ENCODE measurements at regions not wholly inside any gene's neighbourhood (a gene's known extent, or its start where the extent isn't known, plus 50 kb on each side); places are given as distances from the start of the nearest gene placed in this dataset.

DNA sequence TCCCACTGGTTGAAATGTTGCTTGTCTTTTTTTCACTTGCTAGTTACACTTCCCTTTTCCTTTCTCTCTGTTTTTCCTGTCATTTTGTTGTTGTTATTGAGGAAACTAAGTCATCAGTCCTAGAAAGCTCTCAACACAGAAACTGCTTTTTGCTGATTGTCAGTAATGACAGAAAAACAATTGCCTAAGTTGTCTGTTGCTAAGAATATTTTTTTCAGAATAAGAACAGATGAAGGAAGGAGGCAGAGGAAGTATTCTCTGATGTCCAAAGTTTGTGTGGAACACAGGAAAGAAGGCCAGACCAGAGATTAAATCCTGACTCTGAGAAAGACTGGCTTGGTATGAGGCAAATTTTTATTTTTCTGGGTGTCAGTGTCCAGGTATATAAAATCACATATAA, 163.3 kb downstream of the CASP12 start:
- H3K4me2 ChIP-seq (ENCODE audit: insufficient read depth in 1 of 2, low read depth in 2 of 2, low read length in 2 of 2) = no peak overlapping the region
- no peaks in the 10 kb centered on the region for H4K20me1 ChIP-seq (replicated peaks in 1 of 2; ENCODE audit: control insufficient read depth in 1 of 2, insufficient read depth in 2 of 2, low read length in 2 of 2)
- no peaks in the 10 kb centered on the region for H3K79me1 ChIP-seq (ENCODE audit: low read depth, low read length)
- FAIRE-seq (no peak), DNase-seq (ENCODE audit: low read depth in 1 of 2, low spot score in 2 of 2) (no peak)
- H3K23ac ChIP-seq (ENCODE audit: insufficient read length) = no peak overlapping the region
- H3K4me3 ChIP-seq (ENCODE audit: extremely low read depth in 1 of 4, insufficient read depth in 2 of 4, low read depth in 3 of 4, low read length in 4 of 4) = no peak overlapping the region
- no peak overlapping the region for H3K4ac ChIP-seq (replicated peaks; ENCODE audit: insufficient read length, low read depth, low read length)
- H3K9ac ChIP-seq (replicated peaks in 1 of 4; ENCODE audit: extremely low read depth in 1 of 4, low read depth in 3 of 4, low read length in 3 of 4) = no peak overlapping the region
- no peaks in the 10 kb centered on the region for H3K23me2 ChIP-seq (ENCODE audit: low read depth, low read length)
- H2BK15ac ChIP-seq (ENCODE audit: low read length) = no peak overlapping the region
- no peak overlapping the region for H3K14ac ChIP-seq (ENCODE audit: insufficient read length)
- H2AFZ ChIP-seq (ENCODE audit: low read length) = no peak overlapping the region
- H4K5ac ChIP-seq (ENCODE audit: insufficient read length, low read depth, low read length) = no peak overlapping the region
- H2BK5ac ChIP-seq (ENCODE audit: low read depth, low read length) = no peak overlapping the region
- H4K8ac ChIP-seq (ENCODE audit: extremely low read depth, insufficient read depth, low read length) = no peak overlapping the region
- no peak overlapping the region for H2AK5ac ChIP-seq (ENCODE audit: low read depth, low read length)
- H3K9me3 ChIP-seq (ENCODE audit: insufficient read depth in 2 of 2, low read depth in 1 of 2, low read length in 1 of 2) = no peaks in the 10 kb centered on the region
- H2BK20ac ChIP-seq (ENCODE audit: low read length) = no peak overlapping the region
- H3K56ac ChIP-seq (replicated peaks; ENCODE audit: insufficient read length, low read depth, low read length) = no peak overlapping the region
- no peak overlapping the region for H3K18ac ChIP-seq (ENCODE audit: extremely low read depth, low read length)
- TF ChIP-seq CHD1 (IDR thresholded peaks at IDR 0.05; ENCODE audit: low read depth, low read length) = no peak
- no peak for TF ChIP-seq TEAD4 (IDR thresholded peaks at IDR 0.05; ENCODE audit: low read depth, low read length)
- TF ChIP-seq CBX5 (IDR thresholded peaks at IDR 0.05; ENCODE audit: low read depth, low read length) = no peak
- TF ChIP-seq POLR2AphosphoS5 (IDR thresholded peaks at IDR 0.05; ENCODE audit: low read depth, low read length) = no peak
- TF ChIP-seq SAP30 (IDR thresholded peaks at IDR 0.05; ENCODE audit: insufficient read depth, insufficient replicate concordance, low read length) = no peak
- TF ChIP-seq, protein P1, sequence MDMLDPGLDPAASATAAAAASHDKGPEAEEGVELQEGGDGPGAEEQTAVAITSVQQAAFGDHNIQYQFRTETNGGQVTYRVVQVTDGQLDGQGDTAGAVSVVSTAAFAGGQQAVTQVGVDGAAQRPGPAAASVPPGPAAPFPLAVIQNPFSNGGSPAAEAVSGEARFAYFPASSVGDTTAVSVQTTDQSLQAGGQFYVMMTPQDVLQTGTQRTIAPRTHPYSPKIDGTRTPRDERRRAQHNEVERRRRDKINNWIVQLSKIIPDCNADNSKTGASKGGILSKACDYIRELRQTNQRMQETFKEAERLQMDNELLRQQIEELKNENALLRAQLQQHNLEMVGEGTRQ (IDR thresholded peaks at IDR 0.05; ENCODE audit: low read length) = no peak
- TF ChIP-seq BACH1 (IDR thresholded peaks at IDR 0.05; ENCODE audit: low read length) = no peak
- no peak for TF ChIP-seq GABPA (IDR thresholded peaks at IDR 0.05; ENCODE audit: borderline replicate concordance, insufficient read depth, low read length)
- no peak for TF ChIP-seq CEBPB (IDR thresholded peaks at IDR 0.05; ENCODE audit: low read depth, low read length)
- no peak for TF ChIP-seq RBBP5 (IDR thresholded peaks at IDR 0.05; ENCODE audit: borderline replicate concordance, low read depth, low read length)
- no peak for TF ChIP-seq RNF2 (IDR thresholded peaks at IDR 0.05; ENCODE audit: borderline replicate concordance, low read depth, low read length, missing control alignments, poor library complexity, severe bottlenecking)
- TF ChIP-seq NANOG (IDR thresholded peaks at IDR 0.05; ENCODE audit: insufficient read depth, low read depth, low read length, poor library complexity, severe bottlenecking) = no peak
- TF ChIP-seq, protein P2, sequence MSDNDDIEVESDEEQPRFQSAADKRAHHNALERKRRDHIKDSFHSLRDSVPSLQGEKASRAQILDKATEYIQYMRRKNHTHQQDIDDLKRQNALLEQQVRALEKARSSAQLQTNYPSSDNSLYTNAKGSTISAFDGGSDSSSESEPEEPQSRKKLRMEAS (IDR thresholded peaks at IDR 0.05) = no peak
- TF ChIP-seq JUN (IDR thresholded peaks at IDR 0.05; ENCODE audit: low read depth, low read length) = no peak
- POLR2A ChIA-PET (ENCODE audit: partially characterized antibody) = no interaction called here
- no peaks in the 10 kb centered on the region for H3K27me3 ChIP-seq (replicated peaks in 1 of 4; ENCODE audit: control insufficient read depth in 3 of 4, extremely low read depth in 1 of 4, insufficient read depth in 3 of 4, low read length in 3 of 4)
- H4K91ac ChIP-seq (replicated peaks; ENCODE audit: insufficient read length, low read length) = no peak overlapping the region
- no peaks in the 10 kb centered on the region for H3K79me2 ChIP-seq (ENCODE audit: control insufficient read depth in 1 of 2, insufficient read depth in 2 of 2, low read length in 2 of 2)
- H2BK12ac ChIP-seq (ENCODE audit: low read depth, low read length) = no peak overlapping the region
- H2BK120ac ChIP-seq (replicated peaks; ENCODE audit: low read depth, low read length) = no peak overlapping the region
- no peaks in the 10 kb centered on the region for H3K36me3 ChIP-seq (ENCODE audit: control insufficient read depth in 2 of 4, insufficient read depth in 4 of 4, low read length in 3 of 4)
- CTCF ChIA-PET (ENCODE audit: partially characterized antibody) = interaction anchor here (0.7 to 1.2 kb wide), 4 partner anchors 8 to 1076 kb away, joined by 3 to 4 read pairs (median 3); no protein-coding TSS in a partner anchor
- H3K4me1 ChIP-seq (replicated peaks in 1 of 4; ENCODE audit: control insufficient read depth in 3 of 4, insufficient read depth in 4 of 4, low read length in 3 of 4) = no peaks in the 10 kb centered on the region
- H3K27ac ChIP-seq (ENCODE audit: low read depth, low read length) = no peak overlapping the region

Measured in H1 (cell line).